B cell (primary cell): ENCODE measurements at regions not wholly inside any gene's neighbourhood (a gene's known extent, or its start where the extent isn't known, plus 50 kb on each side); places are given as distances from the start of the nearest gene placed in this dataset.

ENCODE experiments used
- EZH2 ChIP-seq: IDR thresholded peaks from 2 replicates; pipeline ENCODE4 v1.6.1; 2012; ENCODE audit warnings: borderline replicate concordance, low read depth, mild to moderate bottlenecking, moderate library complexity, low read length; ENCODE audit not compliant: insufficient read depth, poor library complexity, severe bottlenecking
- TF ChIP-seq, protein P1 (sequence below): fragments of 200-600 bp; IDR thresholded peaks from one replicate; pipeline ENCODE4 v1.8.0; 2022; ENCODE audit warnings: antibody characterized with exemption, mild to moderate bottlenecking

DNA sequence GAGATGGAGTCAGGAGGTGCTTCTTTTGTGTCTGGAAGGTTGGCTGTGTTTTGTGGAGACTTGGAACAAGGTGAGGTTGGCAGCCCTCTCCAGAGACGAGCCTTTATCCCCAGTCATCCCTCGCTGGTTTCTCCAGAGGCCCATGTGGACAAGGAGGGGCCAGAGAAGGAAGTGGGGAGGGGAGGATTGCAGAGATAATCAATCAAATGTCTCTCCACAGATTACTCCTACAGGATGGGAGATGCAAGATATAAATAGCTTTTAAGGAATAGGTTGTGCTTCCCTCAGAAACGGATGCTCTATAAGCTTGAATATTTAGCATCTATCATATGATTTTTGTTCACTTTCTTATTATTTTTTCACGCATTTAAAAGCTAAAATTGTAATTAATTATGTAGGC, 70.4 kb upstream of the VWDE start:
- TF ChIP-seq, protein P1, sequence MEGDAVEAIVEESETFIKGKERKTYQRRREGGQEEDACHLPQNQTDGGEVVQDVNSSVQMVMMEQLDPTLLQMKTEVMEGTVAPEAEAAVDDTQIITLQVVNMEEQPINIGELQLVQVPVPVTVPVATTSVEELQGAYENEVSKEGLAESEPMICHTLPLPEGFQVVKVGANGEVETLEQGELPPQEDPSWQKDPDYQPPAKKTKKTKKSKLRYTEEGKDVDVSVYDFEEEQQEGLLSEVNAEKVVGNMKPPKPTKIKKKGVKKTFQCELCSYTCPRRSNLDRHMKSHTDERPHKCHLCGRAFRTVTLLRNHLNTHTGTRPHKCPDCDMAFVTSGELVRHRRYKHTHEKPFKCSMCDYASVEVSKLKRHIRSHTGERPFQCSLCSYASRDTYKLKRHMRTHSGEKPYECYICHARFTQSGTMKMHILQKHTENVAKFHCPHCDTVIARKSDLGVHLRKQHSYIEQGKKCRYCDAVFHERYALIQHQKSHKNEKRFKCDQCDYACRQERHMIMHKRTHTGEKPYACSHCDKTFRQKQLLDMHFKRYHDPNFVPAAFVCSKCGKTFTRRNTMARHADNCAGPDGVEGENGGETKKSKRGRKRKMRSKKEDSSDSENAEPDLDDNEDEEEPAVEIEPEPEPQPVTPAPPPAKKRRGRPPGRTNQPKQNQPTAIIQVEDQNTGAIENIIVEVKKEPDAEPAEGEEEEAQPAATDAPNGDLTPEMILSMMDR = no peak
- TF ChIP-seq EZH2 = no peak
